ENCODE measurements at regions not wholly inside any gene's neighbourhood (a gene's known extent, or its start where the extent isn't known, plus 50 kb on each side); places are given as distances from the start of the nearest gene placed in this dataset.

DNA sequence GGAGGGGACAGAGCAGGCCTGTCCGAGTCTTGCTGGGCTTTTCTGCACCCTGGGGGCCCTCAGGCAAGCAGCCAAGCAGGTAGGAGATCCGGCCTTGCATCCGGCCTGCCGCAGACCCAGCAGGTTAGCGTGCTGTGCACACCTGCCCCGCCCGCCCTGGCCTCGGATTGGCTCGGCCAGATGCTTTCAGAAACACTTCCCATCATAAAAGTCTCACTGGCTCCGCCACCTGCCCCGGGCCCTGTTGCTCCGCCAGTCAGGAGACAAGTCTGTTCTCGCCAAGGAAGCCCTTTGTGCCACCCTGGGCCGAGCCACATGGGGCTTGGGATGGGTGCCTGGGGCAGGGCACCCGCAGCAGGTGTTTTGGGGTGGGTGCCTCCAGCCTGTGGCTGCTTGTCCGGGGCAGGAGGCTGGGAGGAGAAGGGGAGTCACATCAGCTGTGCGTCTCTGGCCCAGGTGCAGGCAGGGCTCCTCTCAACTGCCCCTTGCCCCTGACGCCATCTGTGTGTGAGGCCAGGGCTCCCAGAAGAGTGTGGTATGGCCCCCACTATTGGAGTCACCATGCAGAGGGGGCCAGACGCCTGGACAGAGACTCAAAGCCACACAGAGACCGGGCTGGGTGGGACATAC is 228.2 kb upstream of the GSE1 start:
- DNase-seq = no peak

DNA sequence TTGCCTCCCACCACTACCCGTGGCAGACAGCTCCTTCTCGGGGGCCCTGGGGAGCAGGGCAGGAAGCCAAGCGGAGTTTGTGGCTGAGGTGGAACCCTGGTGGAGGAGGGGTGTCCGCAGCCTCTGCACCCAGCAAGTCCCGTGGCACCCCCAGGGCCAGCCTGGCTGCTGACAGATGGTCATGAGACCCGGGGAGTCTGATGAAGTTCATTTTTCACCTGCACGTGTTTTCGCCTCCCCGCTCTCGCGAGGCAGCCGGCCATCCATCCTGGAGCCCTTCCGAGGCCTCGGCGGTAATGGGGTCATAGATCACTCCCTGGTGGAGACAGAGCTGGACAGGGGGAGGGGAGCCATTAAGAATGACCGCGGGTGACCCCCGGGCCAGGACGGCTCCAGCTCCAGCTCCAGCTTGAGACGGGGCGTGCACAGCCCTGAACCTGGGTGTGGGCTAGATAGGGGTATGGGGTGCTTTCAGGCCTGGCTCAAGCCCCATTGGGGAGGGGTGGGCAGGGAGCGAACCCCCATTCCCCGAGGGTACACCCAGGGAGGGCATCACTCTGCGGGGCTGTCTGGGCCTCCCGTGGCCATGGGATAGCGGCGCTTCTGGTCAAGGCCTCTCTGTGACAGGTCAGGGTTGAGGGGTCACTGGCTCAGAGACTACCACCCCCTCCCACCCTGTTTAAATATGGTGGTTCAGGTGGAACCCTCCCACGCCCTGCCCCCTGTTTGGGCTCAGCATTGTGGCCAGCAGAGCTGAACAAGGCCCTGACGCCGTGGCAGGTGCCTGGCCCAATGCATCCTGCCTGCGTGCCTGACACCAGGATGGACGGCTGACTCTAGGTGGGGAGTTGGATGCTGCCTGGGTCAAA is 227.4 kb upstream of the GSE1 start:
- no peak for DNase-seq

DNA sequence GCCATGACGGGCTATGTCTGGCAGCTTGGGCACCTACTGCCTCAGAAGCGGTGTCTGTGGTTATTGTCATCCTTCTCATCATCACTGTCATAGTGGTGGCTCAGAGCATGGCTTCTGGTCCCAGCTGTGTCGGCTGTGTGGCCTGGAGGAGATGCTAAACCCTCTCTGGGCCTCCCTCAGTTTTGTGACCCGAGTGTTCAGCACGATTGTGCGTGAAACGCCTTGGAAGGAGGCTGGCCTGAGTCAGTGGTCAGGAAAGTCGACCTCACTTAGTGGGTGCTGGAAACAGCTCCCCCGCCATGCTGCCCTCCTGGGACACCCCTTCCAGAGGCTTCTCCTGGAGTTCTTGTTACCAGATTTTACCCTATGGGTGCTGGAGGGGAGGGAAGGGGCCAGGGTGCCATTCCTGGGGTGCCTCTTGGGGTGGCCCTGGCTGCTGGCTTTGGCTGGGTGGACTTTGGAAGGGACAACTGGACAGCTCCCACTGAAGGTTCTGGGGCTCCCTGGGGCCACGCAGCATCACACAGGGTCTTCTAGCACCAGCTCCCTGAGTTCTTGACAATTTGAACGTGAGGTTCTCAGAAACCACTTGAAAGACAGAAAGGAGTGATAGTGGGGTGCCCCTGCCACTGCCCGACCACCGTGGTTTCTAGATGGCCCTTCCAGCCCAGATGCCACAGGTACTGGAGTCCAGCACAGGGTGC is 226.5 kb upstream of the GSE1 start:
- no peak for DNase-seq

DNA sequence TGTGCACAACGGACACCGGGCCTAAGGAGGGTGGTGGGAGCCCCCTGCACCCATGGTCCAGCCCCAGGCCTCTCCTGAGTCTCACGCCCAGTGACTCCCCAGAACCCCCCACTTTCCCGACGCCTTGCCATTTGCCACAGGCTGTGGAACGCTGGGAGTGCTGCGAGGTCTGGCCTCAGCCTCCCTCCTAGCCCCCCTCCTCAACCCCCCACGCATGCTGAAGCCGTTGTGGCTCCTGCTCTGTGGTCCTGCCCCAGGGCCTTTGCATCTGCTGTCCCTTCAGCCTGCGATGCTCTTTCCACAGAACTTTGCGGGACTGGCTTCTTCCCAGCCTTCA is 226.0 kb upstream of the GSE1 start:
- DNase-seq = no peak

DNA sequence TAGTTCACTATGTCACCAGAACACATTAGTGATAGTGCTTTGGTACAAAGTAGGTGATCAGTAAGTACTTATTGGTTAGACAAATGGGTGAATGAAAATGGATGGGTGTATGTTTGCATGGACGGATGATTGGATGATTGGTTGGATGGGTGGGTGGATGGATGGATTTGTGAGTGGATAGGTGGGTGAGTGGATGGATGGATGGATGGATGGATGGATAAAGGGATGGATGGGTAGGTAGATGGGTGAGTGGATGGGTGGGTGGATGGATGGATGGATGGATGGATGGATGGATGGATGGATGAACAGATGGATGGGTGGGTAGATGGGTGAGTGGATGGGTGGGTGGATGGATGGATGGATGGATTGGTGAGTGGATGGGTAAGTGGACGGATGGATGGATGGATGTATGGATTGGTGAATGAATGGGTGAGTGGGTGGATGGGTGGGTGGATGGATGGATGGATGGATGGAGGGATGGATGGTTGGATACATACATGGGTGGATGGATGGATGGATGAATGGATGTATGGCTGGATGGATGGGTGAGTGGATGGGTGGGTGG is 225.3 kb upstream of the GSE1 start:
- no peak for DNase-seq

DNA sequence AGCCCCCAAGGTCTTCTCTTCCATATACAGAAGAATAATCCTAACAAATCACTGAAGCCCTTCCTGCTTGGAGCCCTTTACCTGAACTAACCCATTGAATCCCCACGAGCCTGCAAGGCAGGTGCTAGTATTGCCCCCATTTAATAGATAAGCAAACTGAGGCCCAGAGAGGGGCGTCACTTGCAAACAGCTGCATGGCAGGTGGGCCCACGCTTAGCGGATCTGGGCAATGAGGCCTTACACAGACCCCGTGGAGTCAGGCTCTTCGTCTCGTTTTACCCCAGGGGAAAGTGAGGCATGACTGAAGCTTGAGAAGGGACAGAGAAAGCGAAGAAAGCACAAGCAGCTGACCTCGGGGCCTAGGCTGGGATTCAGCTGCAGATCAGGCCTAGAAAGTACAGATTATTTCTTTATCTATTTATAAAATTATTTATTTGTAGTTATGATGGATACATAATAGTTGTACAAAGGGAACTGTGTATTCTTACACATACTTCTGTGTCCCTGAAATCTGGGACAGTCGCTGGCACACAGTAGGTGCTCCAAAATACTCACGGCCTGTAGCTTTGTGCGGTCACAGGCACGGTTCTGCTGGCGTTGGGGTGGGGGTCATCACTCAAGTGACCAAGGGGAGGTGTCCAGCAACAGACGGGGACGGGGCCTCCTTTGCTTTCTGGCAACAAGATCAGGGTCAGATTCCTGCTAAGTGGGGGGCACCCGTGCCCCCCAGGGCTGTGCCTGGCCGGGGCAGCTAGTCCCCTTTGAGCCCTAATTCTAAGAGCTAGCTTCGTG is 223.2 kb upstream of the GSE1 start:
- no peak for DNase-seq

DNA sequence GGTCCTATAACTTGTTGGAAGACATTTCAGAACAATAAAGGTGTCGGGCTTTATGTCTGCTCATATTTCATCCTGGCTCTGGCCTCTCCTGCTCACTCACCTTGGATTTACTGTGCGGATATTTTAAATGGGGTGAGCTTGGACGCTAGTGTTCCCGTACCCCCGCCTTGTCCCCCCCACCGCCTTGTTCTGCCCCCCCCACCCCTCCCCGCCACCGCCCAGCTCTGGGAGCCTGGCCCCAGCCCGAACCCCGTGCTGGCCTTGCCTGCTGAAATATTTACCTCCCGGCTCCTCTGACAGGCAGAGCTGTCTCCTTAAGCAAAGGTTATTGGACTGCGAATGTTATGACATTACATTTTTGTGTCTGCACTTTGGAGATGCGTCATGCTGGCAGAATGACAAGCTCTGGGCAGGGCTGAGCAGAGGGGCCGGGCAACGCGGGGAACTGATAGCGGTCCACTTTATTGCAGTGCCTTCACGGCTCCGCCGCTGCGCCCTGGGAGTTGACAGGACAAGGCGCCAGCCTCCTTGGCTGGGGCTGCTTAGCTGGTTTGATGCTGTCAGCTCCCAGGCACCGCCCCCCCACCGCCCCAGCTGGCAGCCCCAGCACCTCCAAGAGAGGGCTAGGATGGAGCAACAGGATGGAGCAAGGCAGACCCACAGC is 222.5 kb upstream of the GSE1 start:
- no peak for DNase-seq

DNA sequence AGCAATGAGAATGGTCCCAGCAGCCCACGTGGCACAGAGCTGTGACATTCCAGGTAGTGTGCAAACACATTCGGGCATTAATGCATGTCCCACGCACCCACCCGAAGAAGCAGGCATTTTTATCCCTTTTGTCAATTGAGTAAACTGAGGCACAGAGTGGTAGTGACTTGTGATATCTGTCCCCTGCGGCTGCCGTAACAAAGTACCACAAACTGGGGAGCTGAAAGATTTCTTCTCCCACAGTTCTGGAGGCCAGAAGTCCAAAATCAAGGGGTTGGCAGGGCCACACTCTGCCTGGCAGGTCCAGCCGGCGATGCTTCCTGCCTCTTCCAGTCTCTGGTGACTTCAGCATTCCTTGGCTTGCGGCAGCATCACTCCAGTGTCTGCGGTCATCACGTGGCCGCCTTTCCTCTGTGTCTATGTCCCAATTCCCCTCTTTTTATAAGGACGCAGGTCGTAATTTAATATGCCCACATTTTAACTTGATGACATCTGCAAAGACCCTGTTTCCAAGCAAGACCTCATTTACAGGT is 221.9 kb upstream of the GSE1 start:
- DNase-seq = no peak

DNA sequence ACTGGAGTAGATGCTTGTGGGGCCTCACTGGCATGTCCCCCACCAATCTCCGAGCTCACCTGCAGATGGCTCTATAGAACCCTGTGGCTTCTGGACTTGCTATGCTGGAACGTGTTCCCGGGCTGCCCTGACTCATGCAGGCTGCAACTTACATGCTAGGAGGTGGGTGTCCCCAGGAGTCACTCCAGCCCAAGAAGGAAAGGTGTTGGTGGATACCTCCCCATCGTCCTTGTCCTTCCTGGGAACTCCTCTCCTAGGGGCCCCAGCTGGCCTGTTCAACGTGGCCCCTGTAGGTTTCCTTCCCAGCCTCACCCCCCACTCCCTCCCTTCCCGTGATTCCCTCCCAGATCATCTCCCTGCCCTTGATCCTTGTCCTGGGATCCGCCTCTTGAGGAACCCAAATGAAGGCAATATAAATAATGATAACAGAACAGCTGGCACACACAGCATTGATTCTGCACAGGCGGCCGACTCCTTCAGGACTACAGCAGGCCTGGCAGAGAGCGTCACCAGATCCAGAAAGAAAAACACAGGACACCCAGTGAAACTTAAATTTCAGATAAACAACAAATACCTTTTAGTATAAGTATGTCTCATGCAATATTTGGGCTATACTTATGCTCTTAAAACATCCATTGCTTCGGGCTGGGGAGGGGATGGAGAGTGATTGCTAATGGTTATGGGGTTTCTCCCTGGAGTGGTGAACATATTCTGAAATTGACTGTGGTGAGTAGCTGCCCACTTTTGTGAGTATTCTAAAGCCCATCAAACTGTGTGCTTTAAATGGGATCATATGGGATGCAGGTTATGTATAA is 221.1 kb upstream of the GSE1 start:
- DNase-seq = no peak

DNA sequence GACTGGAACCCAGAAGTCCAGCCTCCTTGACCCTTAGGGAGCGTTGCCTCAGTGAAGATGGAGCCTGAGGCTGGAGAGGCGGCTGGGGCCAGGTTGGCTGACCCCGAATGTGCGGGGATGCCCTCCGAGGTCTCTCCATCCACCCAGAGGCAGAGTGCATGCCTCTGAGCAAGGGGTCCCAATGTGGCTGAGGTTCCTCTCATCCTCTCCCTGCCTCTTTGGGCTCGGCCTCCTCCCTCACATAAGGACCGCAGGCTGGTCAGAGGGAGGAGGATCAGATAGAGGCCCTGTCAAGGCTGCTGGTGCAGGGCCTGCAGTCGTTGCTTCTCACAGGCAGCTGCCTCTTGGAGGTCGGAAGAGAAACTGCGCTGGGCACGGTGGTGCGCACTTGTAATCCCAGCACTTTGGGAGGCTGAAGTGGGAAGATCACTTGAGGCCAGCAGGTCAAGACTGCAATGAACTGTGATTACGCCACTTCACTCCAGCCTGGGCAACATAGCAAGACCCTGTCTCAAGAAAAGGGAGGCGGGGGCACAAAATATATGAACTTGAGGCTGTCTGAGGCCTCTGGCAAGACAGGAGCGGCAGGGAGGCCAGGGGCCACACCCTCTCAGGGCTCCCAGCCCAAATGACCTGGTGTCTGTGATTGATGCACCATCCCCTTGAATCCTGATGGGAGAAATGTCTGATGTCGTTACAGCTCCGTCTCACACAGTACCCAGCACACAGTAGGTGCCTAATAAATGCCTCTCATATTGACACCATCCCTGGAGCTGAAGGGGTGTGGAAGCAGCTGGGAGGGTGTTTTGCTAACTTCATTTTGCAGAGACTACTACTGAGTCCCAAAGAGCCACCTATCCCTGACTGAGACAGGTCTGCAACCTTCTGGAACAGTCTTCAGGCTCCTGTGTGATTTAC is 220.1 kb upstream of the GSE1 start:
- no peak for DNase-seq

DNA sequence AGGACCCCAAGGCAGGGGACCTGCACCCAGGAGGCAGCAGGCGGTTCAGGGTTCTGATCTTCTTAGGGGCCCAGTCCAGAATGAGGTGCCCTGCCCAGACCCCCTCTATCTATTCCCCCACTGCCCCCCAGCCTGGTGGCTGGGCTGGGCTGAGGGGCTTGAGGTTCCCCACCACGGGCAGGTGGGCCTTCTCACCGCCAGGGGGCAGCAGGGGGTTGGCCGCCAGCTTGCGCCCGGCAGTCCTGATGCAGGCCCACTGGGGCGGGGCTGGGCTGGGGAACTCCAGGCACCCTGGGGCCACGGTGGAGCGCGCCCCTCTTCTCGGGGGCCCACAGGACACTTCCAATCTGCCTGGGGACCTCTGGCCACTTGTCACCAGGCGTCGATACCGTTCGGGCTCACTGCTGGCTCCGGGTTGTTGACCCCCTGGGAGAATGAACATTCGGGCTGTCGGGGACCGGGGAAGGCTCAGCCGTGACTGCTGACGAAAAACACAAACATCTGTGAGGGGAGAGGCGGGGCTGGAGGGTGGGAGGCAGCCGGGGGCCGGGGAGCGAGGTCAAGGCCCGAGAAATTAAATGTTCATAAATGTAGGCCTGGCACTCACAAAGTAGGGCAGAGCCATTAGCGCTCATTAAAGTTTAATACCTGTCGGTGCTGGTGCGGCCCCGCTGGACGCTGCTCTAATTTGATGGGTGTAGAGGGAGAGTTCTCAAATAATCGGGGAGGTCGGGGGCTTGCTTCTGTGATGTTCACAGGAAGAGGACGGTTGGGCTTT is 219.3 kb upstream of the GSE1 start:
- peak; percentile 61 for DNase-seq

DNA sequence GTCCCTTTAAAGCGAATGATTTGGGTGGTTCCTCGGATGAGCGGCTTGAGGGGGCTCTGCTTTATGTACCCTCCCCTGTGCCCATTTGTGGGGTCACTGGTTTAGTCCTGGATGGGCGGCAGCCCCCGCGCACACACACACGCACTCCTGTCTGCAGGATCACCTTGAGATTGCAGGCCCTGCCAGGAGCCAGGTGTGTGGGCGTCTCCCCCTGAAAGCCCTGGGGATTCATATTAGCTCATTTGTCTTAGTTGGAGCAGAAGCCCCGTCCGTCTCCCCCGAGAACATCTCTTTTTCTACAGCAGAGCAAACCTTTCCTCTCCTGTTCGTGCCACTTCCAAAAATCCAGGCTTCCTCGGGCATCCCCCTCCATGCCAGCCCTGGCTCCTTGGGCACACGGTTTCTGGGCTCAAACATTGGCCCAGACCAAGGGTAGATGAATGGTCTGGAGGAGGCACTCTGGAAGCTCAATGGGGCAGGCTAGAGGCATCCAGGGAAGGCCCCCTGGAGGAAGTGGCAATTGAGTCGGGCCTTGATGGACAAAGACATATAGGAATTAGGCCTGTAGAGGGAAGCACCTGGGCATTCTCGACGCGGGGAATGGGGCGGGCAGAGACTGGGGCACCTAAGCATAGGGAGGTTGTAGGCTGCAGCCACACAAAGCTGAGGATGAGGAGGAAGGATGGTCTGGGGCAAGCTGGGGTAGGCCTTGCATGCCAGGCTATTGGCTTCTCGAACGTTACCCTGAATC is 218.5 kb upstream of the GSE1 start:
- DNase-seq = no peak

DNA sequence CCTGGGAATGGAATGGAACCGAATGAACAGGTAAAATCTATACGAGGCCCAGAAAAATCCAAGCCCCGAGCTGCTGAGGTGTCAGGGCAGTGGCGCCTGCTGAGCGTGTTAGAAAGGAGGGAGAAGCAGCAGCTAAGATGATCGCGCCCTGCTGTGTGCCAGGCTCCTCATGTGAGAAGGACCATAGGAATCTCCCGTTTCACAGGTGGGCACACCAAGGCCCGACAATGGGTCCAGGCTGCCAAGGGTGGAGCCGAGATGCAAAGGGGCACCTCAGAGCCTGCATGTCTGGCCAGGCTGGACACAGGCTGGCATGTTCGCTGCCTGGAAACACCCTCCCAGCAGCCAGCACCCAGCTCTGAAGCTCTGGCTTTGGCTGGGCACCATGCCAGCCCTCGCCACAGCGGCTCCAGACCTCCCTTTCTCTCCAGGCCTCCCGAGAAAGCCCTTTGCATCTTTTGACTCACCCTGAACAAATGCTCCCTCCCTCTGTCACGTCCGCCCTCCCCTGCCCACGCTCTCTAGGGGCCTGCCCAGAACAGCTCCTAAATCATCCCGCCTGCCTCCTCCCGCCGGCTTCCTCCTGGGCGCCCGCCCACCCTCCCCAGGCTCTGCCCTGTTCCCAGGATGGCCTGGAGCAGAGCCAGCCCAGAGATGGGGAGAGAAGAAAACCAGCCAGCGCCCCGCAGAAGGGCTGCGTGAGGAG is 217.8 kb upstream of the GSE1 start:
- DNase-seq = no peak

DNA sequence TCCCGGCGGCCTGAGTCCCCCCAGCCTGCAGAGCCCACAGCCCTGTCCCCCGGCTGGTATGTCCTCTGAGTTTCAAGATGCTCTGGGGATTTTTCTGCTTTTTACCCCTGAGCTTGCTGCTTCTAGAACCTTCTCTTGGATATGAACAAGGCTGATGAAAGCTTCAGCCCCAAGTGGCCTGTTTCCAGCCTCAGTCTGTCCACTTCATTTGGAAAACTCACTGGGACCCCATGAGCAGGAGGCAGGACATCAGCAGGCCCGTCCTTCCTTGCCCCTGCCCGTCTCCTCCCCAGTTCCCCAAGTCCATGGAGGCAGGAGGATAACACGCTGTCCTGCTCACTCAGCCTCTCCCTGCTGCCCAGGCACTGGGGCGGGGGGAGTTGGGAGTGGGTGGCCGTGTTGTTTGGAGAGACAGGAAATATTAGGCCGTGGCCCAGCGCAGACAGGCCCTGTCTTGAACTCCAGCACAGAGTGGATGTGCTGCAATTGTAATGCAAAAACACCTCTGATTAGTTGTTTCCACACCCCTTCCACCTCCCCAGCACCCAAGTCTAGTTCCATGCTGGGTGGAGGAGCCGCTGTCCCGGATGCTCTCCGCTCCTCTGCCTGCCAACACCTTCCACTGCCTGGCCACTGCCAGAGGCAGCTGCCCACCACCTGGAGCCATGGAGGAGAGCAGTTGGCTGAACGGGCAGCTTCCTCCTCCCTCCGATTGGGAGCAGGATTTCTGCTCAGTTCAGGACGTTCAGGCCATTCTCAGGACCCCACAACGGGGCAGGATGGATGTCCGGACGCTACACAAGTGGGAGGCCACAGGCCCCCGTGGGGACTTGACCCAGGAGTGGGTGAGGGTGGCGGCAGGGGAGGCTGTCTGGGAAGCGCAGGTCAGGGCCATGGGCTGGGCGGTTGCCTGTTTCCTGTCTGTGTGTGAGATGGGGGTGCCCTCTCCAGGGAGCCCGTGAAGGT is 216.9 kb upstream of the GSE1 start:
- no peak for DNase-seq

DNA sequence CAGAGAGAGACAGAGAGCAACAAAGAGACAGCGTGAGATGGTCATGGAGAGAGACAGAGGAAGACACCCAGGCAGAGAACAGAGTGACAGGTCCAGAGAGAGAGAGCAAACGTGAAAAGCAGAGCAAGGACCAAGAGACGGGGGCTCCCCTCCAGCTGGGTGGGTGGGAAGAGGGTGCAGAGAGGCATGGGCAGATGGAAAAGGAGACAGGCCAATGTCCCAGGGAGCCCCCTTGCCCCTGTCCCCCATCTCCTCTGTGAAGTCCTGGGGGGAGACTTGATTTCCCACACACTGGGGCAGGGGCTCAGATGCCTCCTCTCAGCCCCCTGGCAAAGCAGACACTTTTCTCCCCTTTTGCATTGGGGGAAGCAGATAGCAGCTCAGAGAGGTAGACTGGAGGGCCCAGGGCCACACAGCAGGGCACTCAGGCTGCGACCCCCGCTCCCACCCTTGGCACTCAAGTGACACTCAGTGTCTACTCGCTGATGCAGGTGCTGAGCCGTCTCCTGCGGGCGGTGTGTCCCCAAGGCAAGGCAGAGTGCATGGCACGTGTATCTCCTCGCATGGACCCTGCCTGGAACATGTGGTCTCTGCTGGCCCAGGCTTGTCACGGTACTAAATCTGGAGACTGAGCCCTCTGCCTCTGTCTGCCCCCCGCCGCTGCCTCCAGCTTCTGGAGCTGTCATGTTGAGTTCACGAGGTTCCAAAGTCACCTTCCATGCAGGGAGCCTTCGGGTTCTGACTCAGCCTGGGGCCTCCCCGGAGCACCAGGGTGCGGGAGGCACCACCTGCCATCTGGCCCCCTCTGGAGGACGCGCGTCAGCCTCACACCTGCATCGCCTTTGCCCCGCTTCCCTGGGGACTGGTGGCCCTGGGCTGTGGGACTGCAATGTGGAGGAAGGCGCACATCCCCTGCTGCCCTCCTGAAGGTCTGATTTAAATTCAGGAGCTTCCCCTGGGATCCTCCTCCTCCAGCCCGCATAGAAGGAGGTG is 215.9 kb upstream of the GSE1 start:
- no peak for DNase-seq
